DOHH2 (cell line): ENCODE measurements at regions not wholly inside any gene's neighbourhood (a gene's known extent, or its start where the extent isn't known, plus 50 kb on each side); places are given as distances from the start of the nearest gene placed in this dataset.

Source experiments
- CTCF ChIP-seq: fragments of 200-600 bp; sonication (generic); IDR thresholded peaks from one replicate; pipeline ENCODE4 v1.5.1; 2014; ENCODE audit warnings: antibody characterized with exemption, mild to moderate bottlenecking, low read depth, low read length; ENCODE audit not compliant: poor library complexity, severe bottlenecking
- EZH2phosphoT487 ChIP-seq: fragments of 200-600 bp; sonication (generic); IDR thresholded peaks from 2 replicates; pipeline ENCODE4 v1.6.1; 2017; ENCODE audit warnings: borderline replicate concordance, mild to moderate bottlenecking, antibody characterized with exemption, low read length, moderate library complexity, mixed read lengths

- TF ChIP-seq CTCF (no peak), EZH2phosphoT487 (no peak)
Measured at GRCh38 chr9:106220415-106220814, 526.1 kb downstream of the TMEM38B start.
